PFSK-1 (cell line): ENCODE measurements at regions not wholly inside any gene's neighbourhood (a gene's known extent, or its start where the extent isn't known, plus 50 kb on each side); places are given as distances from the start of the nearest gene placed in this dataset.

Experiments used
- FOXP2 ChIP-seq: optimal IDR thresholded peaks from 2 replicates; pipeline ENCODE3; 2011; ENCODE audit warnings: borderline replicate concordance, control low read depth, inconsistent platforms; ENCODE audit not compliant: insufficient read depth; ENCODE audit errors: extremely low read length, extremely low read depth
- POLR2AphosphoS5 ChIP-seq: IDR thresholded peaks from 2 replicates; pipeline ENCODE4 v1.6.1; 2012; ENCODE audit warnings: low read depth, mild to moderate bottlenecking, control low read depth, low read length, moderate library complexity
- REST ChIP-seq, 2 experiments: IDR thresholded peaks; 2 replicates each; pipeline versions ENCODE4 v1.6.1 to v1.8.0; 2011 to 2012; ENCODE audit warnings: low read depth in 2 of 2, low read length in 2 of 2, control low read depth in 1 of 2, inconsistent platforms in 1 of 2, mild to moderate bottlenecking in 1 of 2, moderate library complexity in 1 of 2; ENCODE audit not compliant: insufficient read depth in 1 of 2
- SIN3A ChIP-seq: IDR thresholded peaks from 2 replicates; pipeline ENCODE4 v1.6.1; 2012; ENCODE audit warnings: mild to moderate bottlenecking, low read length, moderate library complexity, borderline replicate concordance; ENCODE audit not compliant: insufficient read depth
- TAF1 ChIP-seq: IDR thresholded peaks from 2 replicates; pipeline ENCODE4 v1.6.1; 2012; ENCODE audit warnings: low read length, control low read depth, borderline replicate concordance; ENCODE audit not compliant: insufficient read depth

GRCh38 chrX:69085826-69086225 lies 79.4 kb downstream of the PJA1 start:
- TF ChIP-seq TAF1 (no peak), POLR2AphosphoS5 (no peak), SIN3A (no peak), FOXP2 (no peak), REST (IDR thresholded peaks at IDR 0.05; ENCODE audit: insufficient read depth in 1 of 2, low read depth in 2 of 2, low read length in 2 of 2) (no peak)
